IPS-15b (cell line): ENCODE measurements at regions not wholly inside any gene's neighbourhood (a gene's known extent, or its start where the extent isn't known, plus 50 kb on each side); places are given as distances from the start of the nearest gene placed in this dataset.
A peak's percentile ranks its signal among the peaks of the same experiment; 100 is the strongest.

ENCODE experiments used
- H3K27me3 ChIP-seq: one replicate; pipeline ENCODE4 v1.6.1; 2013; ENCODE audit warnings: low read length; ENCODE audit not compliant: control insufficient read depth, insufficient read depth
- H3K36me3 ChIP-seq: one replicate; pipeline ENCODE4 v1.6.1; 2013; ENCODE audit warnings: low read length; ENCODE audit not compliant: control insufficient read depth, insufficient read depth
- H3K4me1 ChIP-seq: one replicate; pipeline ENCODE4 v1.6.1; 2013; ENCODE audit warnings: mild to moderate bottlenecking, low read length; ENCODE audit not compliant: control insufficient read depth, insufficient read depth
- H3K4me3 ChIP-seq: one replicate; pipeline ENCODE4 v1.5.1; 2013; ENCODE audit warnings: low read depth, low read length
- H3K9ac ChIP-seq: one replicate; pipeline ENCODE4 v1.6.1; 2013; ENCODE audit warnings: low read depth, mild to moderate bottlenecking, low read length
- H3K9me3 ChIP-seq: one replicate; pipeline ENCODE4 v1.6.1; 2013; ENCODE audit warnings: mild to moderate bottlenecking, low read length; ENCODE audit not compliant: control insufficient read depth, insufficient read depth

DNA sequence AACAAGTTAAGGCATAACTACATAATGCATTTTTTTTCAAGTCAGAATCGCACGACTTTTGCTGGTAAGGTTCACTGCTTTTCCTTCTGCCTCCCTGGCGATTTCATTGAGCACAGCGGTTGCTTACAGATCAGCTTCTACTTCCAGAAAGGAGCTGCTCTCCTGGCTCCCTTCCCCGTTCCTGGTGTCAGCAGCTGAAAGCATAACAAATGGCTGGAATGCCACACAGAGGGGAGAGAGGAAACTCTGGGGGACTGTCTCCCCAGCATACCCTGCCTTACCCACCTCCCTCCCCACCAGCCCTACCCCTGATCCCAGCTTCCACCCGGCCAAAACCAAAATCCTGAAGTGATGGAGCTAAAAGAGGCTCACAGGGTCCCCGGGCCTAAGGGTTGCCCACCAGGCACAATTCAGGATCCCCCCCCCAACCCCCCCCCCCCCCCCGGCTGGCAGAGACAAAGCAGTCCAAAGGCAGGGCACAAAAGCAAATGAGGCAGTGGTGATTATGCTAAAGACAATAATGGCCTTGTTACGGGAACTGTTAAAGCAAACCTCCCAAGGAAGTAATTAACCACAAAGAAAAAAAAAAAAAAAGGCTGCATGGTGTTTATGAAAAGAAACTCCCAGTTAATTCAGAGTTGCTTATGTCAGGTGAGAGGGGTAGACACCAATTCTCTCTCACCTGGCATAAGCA, 126.1 kb upstream of the WWC1 start:
- no peaks in the 10 kb centered on the region for H3K36me3 ChIP-seq
- H3K9me3 ChIP-seq, result no peaks in the 10 kb centered on the region
- peaks cover 15% of the 10 kb centered on the region for H3K4me1 ChIP-seq
- H3K4me3 ChIP-seq, result peak overlapping the region; percentile 6
- no peaks in the 10 kb centered on the region for H3K27me3 ChIP-seq
- no peak overlapping the region for H3K9ac ChIP-seq

DNA sequence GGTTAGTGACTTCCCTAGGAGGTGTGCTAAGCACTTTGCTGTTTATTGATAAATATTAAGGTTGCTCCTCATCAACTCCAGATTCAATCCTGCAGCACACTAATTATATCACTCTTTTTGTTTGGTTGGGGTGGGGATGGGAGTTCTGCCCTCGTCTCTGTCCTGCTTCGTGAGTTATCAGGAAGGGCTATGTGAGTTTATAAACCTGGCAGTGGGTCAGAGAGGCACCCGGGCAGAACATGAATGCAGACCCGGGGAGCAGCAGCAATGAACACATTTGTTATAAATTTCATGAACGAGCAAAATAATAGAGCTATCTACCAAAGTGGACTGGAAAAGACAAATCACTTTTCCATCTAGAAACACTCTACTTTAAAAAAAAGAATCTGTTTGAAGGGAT, 125.5 kb upstream of the WWC1 start:
- H3K4me3 ChIP-seq, result no peak overlapping the region
- no peaks in the 10 kb centered on the region for H3K27me3 ChIP-seq
- H3K4me1 ChIP-seq, result peaks cover 15% of the 10 kb centered on the region
- H3K9me3 ChIP-seq, result no peaks in the 10 kb centered on the region
- H3K36me3 ChIP-seq, result no peaks in the 10 kb centered on the region
- H3K9ac ChIP-seq, result no peak overlapping the region

DNA sequence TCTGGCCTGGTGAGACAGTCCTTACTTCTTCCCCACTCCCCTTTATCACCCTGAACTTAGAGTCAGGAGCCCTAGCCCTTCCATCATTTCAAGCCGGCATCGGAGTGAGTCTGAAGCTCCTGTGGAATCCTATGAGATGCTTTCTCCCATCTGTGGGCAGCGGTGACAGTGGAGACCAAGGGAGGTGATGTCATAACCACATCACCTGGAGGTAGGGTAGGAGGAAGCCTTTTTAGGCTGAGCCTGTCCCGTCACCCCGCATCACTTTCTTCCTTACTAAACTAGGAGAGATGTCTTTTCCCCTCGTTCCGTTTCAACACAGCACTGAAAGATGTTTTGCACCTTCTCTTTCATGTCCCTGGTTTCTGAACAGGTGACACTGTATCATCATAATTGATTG, 124.1 kb upstream of the WWC1 start:
- no peaks in the 10 kb centered on the region for H3K27me3 ChIP-seq
- H3K9me3 ChIP-seq, result no peaks in the 10 kb centered on the region
- no peak overlapping the region for H3K4me3 ChIP-seq
- peaks cover 15% of the 10 kb centered on the region for H3K4me1 ChIP-seq
- H3K36me3 ChIP-seq, result no peaks in the 10 kb centered on the region
- no peak overlapping the region for H3K9ac ChIP-seq

- no peaks in the 10 kb centered on the region for H3K27me3 ChIP-seq
- no peak overlapping the region for H3K4me3 ChIP-seq
- H3K9ac ChIP-seq, result no peak overlapping the region
- peaks cover 15% of the 10 kb centered on the region for H3K4me1 ChIP-seq
- no peaks in the 10 kb centered on the region for H3K9me3 ChIP-seq
- no peaks in the 10 kb centered on the region for H3K36me3 ChIP-seq
Measured at GRCh38 chr5:168168978-168169698, 122.3 kb upstream of the WWC1 start.

DNA sequence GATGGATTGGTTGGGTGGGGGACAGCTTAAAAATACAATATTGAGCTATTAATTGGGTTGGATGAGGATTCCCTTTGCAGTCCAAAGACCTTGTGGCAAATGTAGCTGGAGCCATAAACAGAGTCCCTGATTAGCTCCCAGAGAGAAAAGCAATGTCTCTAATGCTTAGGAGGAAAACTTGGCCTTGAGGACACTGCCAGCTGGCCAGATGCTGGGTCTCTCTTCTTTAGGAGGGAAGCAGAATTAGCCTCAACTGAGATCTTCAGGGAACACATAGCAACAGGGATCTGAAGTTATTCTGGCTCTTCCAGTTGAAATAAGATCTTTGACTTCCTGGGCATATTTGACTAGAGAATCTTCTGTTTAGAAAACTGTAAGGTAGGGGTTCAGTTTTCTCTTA, 121.7 kb upstream of the WWC1 start:
- H3K27me3 ChIP-seq, result no peaks in the 10 kb centered on the region
- no peaks in the 10 kb centered on the region for H3K9me3 ChIP-seq
- no peak overlapping the region for H3K4me3 ChIP-seq
- H3K4me1 ChIP-seq, result peaks cover 10% of the 10 kb centered on the region
- no peaks in the 10 kb centered on the region for H3K36me3 ChIP-seq
- H3K9ac ChIP-seq, result no peak overlapping the region

- Histone ChIP-seq H3K9me3 (no peaks in the 10 kb centered on the region), H3K4me3 (no peak overlapping the region), H3K4me1 (no peaks in the 10 kb centered on the region), H3K36me3 (no peaks in the 10 kb centered on the region), H3K27me3 (no peaks in the 10 kb centered on the region), H3K9ac (no peak overlapping the region)
Measured at GRCh38 chr5:168171901-168172759, 119.3 kb upstream of the WWC1 start.

DNA sequence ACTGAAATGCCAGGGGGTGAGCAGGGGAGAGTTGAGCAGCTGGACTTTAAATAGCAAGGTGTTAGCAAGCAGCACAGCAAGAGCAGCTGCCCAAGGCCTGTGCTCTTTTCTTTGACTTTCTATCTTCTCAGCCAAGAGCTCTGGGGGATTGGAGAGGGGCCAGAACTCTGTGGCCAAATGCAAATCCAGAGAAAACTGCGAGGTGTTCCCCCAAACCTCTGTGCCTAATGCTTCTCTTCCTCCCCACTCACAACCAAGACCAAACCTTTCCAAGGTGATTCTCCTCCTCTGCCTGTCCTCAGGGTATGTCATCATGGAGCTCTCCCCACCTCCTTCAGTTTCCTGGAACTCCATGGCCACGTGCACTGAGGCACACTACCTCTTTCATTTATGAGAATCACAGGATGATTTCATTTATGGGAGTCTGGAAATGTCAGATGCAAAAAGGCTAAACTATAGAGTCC, 118.7 kb upstream of the WWC1 start:
- H3K36me3 ChIP-seq, result no peaks in the 10 kb centered on the region
- H3K9ac ChIP-seq, result no peak overlapping the region
- H3K4me3 ChIP-seq, result no peak overlapping the region
- H3K4me1 ChIP-seq, result no peaks in the 10 kb centered on the region
- H3K9me3 ChIP-seq, result no peaks in the 10 kb centered on the region
- H3K27me3 ChIP-seq, result no peaks in the 10 kb centered on the region

DNA sequence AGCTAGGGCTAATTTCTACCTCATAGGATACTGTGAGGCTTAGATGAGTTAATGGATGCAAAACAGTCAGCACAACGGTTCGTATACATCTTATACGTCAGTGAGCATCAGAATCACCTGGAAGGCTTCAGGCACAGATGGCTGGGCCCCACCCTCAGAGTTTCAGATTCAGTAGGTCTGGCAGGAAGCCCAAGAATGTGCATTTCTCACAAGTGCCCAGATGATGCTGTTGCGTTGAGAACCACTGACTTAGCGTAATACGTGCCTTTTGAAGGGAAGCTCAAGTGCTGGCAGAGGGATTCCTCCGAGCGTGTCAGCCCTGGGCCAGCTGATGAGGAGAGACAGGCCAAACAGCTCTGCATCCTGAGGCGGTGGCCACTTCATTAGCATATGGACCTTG, 117.1 kb upstream of the WWC1 start:
- Histone ChIP-seq H3K4me3 (no peak overlapping the region), H3K36me3 (no peaks in the 10 kb centered on the region), H3K9me3 (no peaks in the 10 kb centered on the region), H3K27me3 (no peaks in the 10 kb centered on the region), H3K4me1 (no peaks in the 10 kb centered on the region), H3K9ac (no peak overlapping the region)

DNA sequence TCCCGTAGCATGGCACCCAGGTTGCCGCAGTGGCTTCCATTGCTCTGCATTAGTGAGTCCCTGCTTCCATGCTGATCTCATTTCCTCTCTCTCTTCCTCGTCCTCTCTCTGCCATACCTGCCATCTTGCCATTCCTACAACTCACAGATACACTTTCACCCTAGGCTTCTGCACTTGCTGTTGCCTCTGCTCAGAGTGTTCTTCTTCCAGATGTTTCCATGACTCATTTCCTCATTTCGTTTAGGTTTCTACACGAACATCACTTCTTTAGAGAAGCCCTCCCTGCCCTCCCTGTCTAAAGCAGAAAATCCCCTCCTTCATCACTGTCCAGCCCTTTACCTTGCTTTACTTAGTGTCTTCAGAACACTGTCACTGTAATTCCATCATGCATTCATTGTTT, 115.2 kb upstream of the WWC1 start:
- Histone ChIP-seq H3K4me3 (no peak overlapping the region), H3K4me1 (no peaks in the 10 kb centered on the region), H3K36me3 (no peaks in the 10 kb centered on the region), H3K9me3 (no peaks in the 10 kb centered on the region), H3K27me3 (no peaks in the 10 kb centered on the region), H3K9ac (no peak overlapping the region)

GRCh38 chr5:168176941-168177340, 114.5 kb upstream of the WWC1 start:
- Histone ChIP-seq H3K36me3 (no peaks in the 10 kb centered on the region), H3K9me3 (no peaks in the 10 kb centered on the region), H3K4me3 (no peak overlapping the region), H3K4me1 (no peaks in the 10 kb centered on the region), H3K27me3 (no peaks in the 10 kb centered on the region), H3K9ac (no peak overlapping the region)

DNA sequence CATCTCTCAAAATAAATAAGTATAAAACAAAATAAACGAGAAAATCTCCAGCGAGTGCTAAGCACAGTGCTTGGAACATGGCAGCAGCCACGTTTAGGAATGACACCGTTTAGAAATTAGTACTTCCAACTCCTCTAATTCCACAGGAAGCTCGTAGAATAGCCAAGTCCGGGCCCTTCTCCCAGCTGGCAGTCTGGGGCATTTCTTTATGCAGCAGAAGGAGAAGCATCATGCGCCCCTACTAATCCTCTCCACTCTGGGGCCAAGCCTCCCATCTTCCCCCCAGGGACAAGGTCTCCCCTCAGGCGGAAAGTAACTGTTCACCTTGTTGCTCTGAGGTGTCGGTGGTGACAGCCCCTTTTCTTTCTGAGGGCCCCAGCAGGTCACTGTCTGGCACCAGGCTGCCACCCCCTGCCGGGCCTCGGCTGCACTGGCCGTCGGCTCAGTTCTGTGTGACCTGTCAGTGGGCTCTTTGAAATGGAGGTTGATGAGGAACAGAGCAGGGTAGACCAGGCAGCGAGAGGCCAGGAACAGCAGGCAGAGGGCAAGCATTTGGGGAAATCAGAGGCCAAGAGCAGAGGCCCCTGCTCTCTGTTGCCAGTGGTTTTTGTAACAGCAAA, 113.5 kb upstream of the WWC1 start:
- Histone ChIP-seq H3K4me3 (no peak overlapping the region), H3K4me1 (no peaks in the 10 kb centered on the region), H3K27me3 (no peaks in the 10 kb centered on the region), H3K9me3 (no peaks in the 10 kb centered on the region), H3K9ac (no peak overlapping the region), H3K36me3 (no peaks in the 10 kb centered on the region)
